Inferior parietal cortex (tissue), 1 donor: ENCODE measurements at regions not wholly inside any gene's neighbourhood (a gene's known extent, or its start where the extent isn't known, plus 50 kb on each side); places are given as distances from the start of the nearest gene placed in this dataset.

Source experiments
- DNase-seq: peaks from one replicate; pipeline ENCODE4 v3.0.0-alpha.2; 2016; ENCODE audit errors: extremely low spot score

DNA sequence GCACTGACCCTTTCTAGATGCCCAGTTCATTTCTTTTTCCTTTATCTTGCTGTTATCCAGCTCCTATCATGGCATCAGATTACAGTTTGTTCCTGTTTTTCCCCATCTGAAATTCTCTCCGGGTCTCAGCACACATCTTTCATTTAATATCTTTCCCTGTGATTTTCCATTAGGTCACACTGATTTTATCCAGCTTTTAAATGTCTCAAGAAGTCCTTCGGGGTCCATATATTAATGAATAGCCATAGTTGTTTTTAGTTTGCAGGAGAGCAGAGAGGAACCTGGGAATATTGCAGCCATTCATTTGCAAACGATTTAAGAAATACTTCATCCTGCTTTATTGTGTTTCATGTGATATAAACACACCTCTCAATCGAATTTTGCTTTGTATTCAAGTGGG is 374.2 kb downstream of the TDRD15 start:
- DNase-seq = no peak

DNA sequence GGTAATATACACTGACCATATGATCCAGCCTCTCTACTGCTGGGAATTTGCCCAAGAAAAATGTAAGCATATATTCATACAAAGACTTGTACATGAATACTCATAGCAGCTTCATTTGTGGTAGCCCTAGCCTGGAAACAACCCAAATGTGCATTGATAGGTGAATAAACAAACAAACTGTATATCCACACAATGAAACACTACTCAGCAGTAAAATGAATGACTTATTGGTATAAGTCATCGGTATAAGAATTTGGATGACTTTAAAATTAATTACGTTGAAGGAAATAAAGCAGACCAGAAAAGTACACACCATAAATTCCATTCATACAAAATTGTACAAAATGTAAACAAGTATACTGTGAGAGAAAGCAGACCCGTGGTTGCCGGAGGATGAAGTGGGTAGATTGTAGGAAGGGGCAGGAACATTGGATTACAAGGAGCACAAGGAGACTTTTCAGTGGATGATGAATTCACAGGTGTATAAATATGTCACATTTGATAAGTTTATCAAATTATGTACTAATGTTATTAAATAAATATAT is 376.7 kb downstream of the TDRD15 start:
- no peak for DNase-seq

DNA sequence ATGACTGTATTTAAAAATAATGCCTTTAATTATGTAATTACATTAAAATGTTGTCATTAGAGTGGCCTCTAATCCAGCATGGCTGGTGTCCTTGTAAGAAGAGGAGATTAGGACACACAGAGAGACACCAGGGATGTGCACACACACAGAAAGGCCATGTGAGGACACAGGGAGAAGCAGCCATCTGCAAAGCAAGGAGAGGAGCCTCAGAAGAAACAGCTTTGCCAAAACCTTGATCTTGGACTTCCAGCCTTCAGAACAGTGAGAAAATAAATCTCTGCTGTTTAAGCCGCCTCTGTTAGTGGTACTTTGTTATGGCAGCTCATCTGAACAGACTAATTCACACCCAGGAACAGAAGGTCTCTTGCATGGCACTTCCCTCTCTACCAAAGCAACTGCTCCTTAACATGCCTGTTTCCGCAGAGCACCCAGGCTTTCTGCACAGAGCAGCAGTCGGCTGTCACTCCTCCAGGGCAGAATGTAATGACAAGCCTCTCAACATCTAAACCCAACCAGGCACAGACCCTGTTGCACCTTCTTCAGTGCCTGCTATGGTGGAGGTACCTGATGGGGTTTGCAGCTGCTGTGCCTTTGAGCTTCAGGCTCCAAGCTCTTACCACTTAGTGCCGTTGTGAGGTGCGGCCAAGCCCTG is 377.7 kb downstream of the TDRD15 start:
- DNase-seq = no peak

DNA sequence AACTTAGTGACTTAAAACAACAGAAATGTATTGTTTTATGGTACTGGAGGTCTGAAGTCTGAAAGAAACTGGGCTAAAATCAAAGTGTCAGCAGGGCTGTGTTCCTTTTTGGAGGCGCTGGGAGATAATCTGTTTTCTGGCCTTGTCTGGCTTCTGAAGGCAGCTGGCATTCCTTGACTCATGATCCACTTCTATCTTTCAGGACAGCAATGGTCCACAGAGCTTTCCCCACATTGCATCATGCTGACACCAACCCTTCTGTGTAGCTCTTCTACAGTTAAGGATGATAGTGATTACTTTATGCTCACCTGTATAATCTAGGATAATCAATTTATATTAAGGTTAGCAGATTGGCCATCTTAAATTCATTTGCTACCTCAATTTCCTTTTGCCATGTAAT is 392.1 kb downstream of the TDRD15 start:
- no peak for DNase-seq

DNA sequence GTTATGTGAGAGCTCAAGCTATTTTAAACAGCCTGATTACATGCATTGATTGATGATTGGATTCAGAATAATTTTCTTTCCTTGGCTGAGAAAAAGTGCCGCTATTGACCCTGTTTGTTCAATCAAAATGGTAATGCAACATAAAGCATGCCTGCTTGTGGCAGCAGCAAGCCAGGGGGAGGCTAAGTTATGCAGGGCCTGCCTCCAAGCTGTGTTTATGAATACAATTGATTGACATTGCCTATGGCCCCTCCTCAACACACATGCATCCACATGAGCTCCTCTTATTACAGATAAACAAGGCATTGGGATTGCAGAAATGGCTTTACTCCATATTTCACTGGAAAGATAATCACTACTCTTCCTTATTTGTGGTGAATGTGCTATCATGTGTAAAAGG is 395.6 kb downstream of the TDRD15 start:
- no peak for DNase-seq

DNA sequence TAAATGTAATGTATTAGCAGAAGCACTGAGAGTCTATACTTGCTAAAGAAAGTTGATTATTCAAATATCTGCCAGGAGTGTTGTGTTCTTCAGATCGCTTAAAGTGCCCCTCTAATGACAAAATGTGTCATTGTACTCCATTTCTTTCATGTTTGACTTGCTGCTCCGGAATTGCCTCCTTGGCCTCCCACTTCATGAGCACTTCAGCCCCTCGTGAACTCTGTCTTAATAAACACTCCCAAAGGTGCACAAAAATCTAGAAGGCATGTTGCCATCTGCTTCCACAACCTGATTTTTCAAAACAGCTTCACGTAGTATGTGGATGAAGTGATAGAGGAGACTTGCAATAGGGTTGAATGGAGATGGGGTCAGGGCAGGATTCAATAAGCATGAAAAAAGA is 396.1 kb downstream of the TDRD15 start:
- no peak for DNase-seq

DNA sequence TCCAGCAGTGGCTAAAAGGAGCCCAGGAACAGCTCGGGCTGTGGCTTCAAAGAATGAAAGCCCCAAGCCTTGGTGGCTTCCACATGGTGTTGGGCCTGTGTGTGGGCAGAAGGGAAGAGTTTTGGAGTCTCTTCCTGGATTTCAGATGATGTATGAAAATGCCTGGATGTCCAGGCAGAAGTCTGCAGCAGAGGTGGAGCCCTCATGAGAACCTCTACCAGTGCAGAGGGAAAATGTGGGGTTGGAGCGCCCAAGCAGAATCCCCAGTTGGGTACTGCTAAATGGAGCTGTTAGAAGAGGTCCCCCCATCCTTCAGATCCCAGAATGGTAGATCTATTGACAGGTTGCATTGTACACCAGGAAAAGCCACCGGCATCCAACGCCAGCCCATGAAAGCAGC is 412.1 kb downstream of the TDRD15 start:
- DNase-seq = no peak

DNA sequence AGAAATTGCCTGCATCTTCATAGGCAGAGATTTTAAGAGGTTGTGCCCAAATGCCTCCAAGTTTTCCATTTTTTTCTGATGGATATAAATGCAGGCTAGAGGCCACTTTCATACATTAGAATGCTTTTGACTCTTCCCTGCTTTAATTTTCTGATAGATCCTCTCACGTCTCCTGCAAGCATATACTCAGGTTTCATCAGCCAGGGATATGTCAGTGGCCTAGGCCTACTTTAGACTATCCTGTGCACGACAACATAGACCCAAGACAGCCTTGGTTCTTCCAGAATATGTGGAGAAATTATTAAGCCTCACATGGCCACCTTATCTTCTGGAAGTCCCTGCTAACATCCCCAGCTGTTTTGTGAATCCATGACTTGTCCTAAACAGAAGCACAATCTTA is 415.9 kb downstream of the TDRD15 start:
- DNase-seq = no peak

DNA sequence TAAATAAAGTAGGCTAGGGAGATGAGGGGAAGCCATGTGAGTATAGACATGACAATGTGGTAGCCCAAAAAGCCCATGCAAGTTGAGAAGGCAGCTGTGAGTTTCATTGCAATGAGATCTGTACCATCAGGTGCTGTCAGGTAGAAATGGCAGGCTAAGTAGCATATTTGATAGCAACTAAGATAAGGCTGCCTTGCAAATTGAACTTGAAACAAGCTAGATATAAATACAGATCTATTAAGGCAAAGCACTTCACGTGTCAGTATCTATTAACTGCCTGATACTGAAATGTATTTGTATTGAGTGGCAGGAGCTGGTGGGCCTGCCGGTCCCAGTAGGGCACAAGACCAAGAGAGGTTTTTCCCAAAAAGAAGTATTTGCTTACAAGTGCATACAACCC is 419.9 kb downstream of the TDRD15 start:
- no peak for DNase-seq

DNA sequence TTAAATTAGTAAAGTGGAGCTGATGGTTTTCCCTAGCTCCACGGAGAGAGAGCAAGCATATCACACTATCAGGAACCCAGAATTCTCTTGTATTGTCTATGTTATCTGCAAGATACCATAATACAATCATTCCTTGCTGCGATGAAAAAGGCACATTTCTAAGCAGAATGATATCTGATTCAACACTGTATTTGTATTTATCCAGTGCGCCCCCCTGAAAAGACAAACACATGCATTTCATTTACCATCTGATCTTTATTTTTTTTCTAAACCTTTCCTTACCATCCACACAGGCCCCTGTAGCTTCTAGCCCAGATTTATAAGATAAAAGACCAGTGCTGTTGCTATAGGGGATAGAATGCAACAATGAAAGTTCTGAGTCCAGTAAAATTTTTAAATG is 420.6 kb downstream of the TDRD15 start:
- DNase-seq = no peak

DNA sequence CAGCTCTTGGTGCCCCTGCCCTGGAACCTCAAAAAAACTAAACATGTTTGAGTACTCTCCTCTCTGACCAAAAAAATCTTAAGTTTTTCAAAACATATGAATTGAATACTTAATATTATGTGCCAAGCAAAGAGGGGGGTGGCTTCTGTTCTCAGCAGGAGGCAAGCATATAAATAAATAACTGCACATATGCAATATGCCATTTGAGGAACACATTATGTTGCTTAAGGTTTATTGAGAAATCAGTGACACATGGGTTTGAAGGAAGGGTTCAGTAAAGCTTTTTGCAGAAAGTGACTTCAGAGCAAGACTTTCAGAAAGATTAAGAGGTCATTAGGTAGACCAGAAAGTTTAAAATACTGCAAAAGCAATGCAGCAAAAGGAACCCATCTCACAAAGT is 429.2 kb downstream of the TDRD15 start:
- DNase-seq = no peak

DNA sequence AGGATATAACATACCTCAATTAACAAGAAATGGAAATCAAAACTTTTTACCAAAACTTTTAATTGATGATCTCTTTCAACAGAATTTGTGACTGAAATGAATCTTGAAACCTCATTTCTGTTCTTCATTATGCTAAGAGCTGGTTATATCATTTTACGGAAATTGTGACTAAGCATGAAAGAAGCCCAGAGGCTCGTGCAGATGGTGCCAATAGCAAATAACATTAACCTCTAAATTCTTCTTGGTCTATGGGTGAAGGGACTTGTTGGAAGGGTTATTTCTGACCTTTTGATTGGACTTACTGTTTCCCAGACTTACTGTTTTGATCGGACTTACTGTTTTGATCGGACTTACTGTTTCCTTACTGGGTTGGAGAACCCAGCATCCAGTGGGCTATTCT is 435.6 kb downstream of the TDRD15 start:
- DNase-seq = no peak

DNA sequence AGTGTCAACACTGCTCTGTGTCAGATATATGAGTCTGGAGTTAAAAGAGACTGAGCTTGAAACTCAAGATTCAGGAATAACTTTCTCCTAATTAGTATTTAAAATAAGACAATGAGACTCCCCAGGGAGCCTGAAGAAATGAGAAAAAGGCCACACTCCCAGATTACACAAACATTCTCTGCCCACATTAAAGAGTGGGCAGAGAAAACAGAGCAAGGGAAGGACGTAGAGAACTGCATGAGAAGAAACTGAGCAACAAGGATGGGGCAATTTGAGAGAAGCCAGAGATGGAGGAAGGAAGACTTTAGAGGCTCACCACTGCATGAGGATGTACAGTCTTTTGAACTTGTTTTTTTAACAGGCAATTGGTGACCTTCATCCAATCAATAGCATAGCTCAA is 438.2 kb downstream of the TDRD15 start:
- no peak for DNase-seq

DNA sequence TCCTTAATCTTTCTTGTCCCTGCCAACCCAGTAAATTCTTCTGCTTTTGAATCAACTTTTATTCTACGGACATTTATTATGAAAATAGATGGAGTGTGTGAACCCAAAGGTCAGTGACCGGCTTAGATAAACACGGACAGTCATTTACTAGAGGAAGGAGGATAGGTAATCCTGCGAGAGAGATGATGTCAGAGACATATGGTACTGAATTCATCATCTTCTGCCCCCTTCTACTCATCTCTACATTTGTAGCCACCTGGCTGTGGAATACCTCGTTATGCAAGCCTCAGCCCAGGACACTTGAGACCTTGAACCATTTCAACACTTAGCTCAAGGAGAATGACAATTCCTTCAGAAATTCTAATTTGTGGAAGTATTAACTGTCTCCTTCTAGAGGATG is 443.6 kb downstream of the TDRD15 start:
- DNase-seq = no peak

DNA sequence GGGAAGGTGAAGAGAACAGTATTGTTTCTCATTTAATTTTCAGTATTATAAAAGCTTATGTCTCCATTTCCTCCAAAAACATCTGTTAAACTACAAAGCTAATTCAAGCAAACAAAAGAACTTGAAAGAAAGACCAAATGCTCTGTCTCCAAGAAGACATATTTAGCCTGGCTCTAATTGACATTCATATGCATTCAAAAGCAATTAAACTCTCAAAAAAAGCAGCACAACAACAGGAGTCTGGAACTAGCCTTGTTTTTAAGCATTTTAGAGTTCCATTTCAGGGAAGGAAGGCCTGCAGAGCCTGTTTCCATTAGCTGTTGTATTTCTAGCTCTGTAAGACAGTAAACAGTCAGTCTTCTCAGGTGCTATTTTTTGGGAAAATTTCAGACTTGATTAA is 447.9 kb downstream of the TDRD15 start:
- no peak for DNase-seq

DNA sequence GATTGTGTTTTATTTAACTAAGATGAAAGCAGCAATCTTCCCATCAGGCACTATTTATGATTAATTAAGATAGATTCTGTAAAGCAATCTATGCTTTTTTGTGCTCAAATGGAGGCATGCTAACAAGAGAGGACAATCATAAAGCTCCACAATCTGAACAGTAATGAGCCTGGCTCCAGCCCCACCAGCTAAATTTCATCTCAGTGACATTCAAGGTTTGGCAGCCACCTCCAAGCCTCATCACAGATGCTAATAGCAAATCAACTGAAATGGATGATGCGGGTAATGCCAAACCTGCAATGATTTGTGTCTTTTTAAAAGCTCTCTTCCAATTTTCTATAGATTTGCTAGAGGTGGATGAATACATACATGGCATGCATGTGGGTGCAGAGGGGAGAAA is 456.6 kb downstream of the TDRD15 start:
- no peak for DNase-seq

DNA sequence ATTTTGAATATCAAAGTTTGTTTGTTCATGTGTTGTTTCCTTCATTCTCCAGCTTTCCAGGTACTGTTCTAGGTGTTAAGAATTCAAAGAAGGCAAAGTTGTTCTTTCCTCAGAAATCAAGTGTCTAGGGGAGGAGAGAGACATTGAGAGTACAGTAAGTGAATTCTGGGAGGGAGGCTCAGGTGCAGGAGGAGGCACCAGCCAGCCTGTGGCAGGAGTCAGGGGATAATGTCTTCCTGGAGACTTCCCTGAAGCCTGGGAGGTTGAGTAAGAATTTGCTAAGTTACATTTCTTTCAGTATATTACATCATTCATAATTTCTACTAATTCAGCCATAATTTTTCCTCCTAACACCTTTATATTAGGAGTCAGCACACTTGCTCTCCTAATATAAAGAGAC is 462.1 kb downstream of the TDRD15 start:
- no peak for DNase-seq

DNA sequence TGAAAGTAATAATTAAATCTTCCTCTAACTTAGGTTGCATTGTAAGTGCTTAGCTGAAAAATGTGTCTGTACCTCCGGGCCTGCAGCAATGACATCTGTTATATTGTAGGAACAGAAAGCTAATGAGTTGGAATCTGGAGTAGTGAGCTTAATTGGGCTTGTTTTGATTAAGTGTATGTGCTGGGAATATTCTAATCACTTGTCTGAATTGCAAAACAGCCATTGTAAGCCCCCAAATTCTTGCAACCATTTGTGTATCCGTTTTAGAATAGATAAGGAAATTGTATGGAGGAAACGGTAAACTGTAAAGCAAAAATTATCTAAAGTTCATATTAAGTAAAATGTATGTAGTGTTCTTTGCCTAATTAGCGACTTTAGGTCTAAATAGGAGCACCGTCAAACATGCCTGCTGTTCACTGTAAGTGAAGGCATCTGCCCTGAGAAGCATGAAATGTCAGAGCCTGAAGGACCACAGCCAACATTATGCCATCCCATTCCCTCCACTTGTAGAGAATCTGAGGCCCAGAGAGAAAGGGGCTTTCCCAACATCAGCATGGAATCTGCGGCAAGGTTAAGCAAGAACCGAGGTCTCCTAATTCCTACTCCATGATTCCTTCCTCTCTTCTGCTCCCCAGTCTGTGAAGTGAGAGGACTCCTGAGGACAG is 466.4 kb downstream of the TDRD15 start:
- no peak for DNase-seq

DNA sequence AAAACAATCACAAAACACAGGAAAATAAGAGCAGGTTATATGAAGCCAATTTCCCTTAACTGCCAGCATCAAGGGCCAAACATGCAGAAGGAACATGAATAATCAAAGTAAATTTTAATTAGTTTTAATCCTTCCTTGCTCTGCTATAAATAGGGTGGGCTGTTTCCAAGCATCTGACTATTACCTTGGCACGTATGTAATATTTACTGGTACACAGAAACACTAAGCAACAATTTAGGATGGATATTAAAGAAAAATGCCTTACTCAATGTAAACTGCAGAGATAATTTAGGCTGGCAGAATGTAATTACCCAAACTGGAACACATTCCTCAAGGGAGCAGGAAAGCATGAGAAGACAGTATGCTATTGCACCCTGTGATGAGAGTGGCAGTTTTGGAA is 468.2 kb downstream of the TDRD15 start:
- DNase-seq = no peak

DNA sequence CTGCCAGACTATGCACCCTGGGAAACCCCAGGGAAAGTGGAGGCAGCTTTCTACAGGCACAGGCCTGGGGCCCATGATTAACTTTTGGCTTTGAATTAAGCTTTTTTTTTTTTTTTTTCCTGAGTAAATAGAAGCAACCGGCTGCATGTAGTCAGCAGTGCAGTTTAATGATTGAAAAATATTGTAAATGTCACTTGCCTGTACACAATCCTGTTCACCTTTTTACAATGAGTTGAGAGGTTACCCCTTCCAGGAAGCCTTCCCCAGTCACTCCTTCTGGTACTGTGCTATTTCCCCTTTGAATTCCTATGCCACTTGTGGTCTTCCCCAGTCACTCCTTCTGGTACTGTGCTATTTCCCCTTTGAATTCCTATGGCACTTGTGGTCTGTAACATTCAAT is 475.6 kb downstream of the TDRD15 start:
- no peak for DNase-seq

DNA sequence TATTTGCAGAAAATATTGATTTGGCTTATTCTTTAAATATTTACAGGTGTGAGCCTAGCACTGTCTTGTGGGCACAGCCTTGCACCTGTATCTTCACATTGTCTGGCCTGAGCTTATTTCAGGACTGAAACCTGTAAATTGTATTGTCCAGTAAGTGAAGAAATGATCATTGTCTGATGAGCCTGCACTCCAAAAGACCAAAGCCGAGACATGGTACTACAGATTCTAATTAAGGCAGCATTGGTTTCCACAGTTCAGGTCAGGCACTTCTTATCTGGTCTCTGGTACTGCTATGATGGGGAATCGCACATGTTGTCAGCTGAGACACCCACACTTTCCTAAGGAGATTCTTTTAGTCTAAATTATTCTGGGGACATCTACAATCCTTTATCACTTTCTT is 479.0 kb downstream of the TDRD15 start:
- no peak for DNase-seq

DNA sequence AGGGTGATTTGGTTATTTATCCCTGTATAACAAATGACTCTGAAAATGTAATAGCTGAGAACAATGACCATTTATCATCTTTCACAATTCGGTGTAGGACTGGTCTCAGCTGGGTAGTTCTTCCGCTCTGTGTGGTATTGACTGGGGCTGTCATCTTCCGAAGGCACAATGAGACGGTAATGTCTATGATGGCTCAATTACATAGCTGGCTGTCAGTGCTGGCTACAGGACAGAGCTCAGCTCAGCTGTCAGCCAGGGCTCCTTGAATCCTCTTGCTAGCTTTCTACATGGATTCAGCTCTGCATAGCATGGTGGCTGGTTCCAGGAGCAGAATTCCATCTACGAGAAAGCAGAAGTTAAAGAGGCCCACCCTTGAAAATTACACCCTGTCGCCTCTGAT is 483.8 kb downstream of the TDRD15 start:
- DNase-seq = no peak

DNA sequence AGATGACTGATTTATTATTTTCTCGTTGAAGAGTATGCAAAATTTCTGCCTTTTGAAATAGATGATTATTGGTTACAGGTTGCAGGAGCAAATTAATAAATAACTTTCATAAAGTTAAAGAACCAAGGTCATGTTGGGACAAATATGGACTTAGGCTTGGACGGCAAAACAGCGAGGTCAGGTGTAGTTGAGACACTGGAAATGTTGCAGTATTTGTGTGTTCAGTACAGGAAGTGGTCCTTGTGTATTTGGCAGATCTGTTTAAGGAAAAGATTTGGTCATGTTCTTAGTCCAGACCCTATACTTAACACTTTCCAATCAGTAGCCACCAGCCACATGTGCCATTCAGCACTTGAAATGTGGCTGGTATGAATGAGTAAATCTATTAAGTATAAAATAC is 486.5 kb downstream of the TDRD15 start:
- no peak for DNase-seq
